Activated CD8-positive, alpha-beta T cell treated with anti-CD3 and anti-CD28 coated beads, Interleukin-2, amount 10 ng/mL, durations not matched to agents 7 days and 5 days (primary cell): ENCODE measurements at regions not wholly inside any gene's neighbourhood (a gene's known extent, or its start where the extent isn't known, plus 50 kb on each side); places are given as distances from the start of the nearest gene placed in this dataset.

Source experiments
- ATAC-seq: fragments of 150-1000 bp; cut with Tn5 transposase; one replicate; pipeline ENCODE4 v1.10.0; 2021; ENCODE audit warnings: moderate library complexity
- CTCF ChIA-PET: fragments of 350-600 bp; sonication (Branson Sonifier 250); formaldehyde crosslinking; loops from one replicate; lab custom pipeline; 2021; ENCODE audit warnings: antibody characterized with exemption; lab: Charles Lee
- POLR2A ChIA-PET: fragments of 350-600 bp; sonication (Branson Sonifier 250); formaldehyde crosslinking; loops from one replicate; lab custom pipeline; 2021; ENCODE audit warnings: antibody characterized with exemption; lab: Charles Lee
- DNase-seq: peaks from one replicate; pipeline ENCODE4 v3.0.0-alpha.2; 2020
- H3K27ac Mint-ChIP-seq: one replicate; pipeline ENCODE4 v1.8.0; 2021; ENCODE audit warnings: mild to moderate bottlenecking, mixed read lengths
- H3K27me3 Mint-ChIP-seq: one replicate; pipeline ENCODE4 v1.8.0; 2021; ENCODE audit warnings: low read depth, mixed read lengths
- H3K36me3 Mint-ChIP-seq: one replicate; pipeline ENCODE4 v1.8.0; 2021; ENCODE audit warnings: low read depth, mixed read lengths
- H3K4me1 Mint-ChIP-seq: one replicate; pipeline ENCODE4 v1.8.0; 2021; ENCODE audit warnings: low read depth, mixed read lengths
- H3K4me3 Mint-ChIP-seq: one replicate; pipeline ENCODE4 v1.8.0; 2021; ENCODE audit warnings: mild to moderate bottlenecking, mixed read lengths
- H3K9me3 Mint-ChIP-seq: one replicate; pipeline ENCODE4 v1.8.0; 2022; ENCODE audit warnings: mixed read lengths; ENCODE audit not compliant: insufficient read depth

DNA sequence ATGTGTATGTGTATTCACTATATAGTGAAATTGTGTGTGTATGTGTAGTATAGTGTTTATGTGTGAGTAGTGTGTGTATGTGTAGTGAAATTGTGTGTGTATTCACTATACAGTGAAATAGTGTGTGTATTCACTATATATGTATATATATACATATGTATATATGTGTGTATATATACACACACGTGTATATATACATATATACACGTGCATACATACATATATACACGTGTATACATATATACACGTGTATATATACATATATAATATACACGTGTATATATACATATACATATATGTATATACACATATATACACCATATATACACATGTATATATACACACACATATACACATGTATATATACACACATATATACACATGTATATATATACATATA, 403.6 kb upstream of the TUSC1 start:
- Mint-ChIP-seq H3K9me3 (peaks cover 20% of the 10 kb centered on the region), H3K36me3 (no peaks in the 10 kb centered on the region), H3K27me3 (no peaks in the 10 kb centered on the region), H3K4me3 (no peak overlapping the region), H3K4me1 (no peaks in the 10 kb centered on the region), H3K27ac (no peak overlapping the region)
- CTCF ChIA-PET, result no interaction called here
- POLR2A ChIA-PET, result no interaction called here
- no peak for DNase-seq
- ATAC-seq, result no peak

DNA sequence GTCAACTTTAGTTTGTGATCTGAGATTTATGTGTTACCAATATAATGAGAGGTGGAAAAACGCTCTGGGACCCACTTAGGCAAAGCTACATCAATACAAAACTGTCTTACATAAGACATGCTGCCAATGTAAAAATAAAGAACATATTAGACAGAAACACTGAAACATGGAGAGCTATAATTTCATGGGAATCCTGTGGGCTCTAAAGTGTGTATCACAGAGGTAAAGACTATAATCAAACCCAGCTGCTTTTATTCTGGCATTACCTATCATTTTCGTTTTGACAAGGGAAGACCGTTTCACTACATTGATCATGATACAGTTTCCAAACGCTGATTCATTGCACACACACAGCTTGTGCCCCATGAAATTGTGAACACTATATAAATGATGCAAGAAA, 400.5 kb upstream of the TUSC1 start:
- ATAC-seq, result no peak

DNA sequence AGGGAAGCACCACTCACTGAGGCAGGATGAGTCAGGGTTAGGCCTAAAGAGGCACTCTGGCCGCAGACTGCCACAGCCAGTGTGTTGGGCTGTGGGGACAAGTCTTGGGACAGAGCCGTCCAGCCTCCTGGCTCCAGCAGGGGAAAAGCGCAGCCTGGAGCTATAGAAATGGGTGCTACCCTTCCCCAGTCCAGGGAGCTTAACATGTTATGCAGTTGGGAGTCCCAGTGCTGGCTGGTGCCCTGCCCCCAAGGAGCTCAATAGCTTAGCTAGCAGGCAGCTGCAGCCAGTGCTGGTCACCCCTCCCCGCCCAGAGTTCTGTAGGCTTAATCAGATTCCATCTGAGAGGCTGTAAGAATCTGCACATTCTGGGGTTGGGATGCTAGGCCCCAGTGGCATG, 399.6 kb upstream of the TUSC1 start:
- no peak overlapping the region for H3K27ac Mint-ChIP-seq
- no peak overlapping the region for H3K4me3 Mint-ChIP-seq
- H3K4me1 Mint-ChIP-seq, result no peaks in the 10 kb centered on the region
- DNase-seq (no peak), ATAC-seq (no peak)
- H3K36me3 Mint-ChIP-seq, result no peaks in the 10 kb centered on the region
- peaks cover 25% of the 10 kb centered on the region for H3K9me3 Mint-ChIP-seq
- ChIA-PET POLR2A (no interaction called here), CTCF (no interaction called here)
- no peaks in the 10 kb centered on the region for H3K27me3 Mint-ChIP-seq

More for the DNA sequence above, 400.5 kb upstream of the TUSC1 start:
- no peak overlapping the region for H3K27ac Mint-ChIP-seq
- CTCF ChIA-PET, result no interaction called here
- H3K9me3 Mint-ChIP-seq, result peaks cover 28% of the 10 kb centered on the region
- no peaks in the 10 kb centered on the region for H3K4me1 Mint-ChIP-seq
- no peaks in the 10 kb centered on the region for H3K27me3 Mint-ChIP-seq
- DNase-seq, result no peak
- H3K36me3 Mint-ChIP-seq, result no peaks in the 10 kb centered on the region
- POLR2A ChIA-PET, result no interaction called here
- no peak overlapping the region for H3K4me3 Mint-ChIP-seq

DNA sequence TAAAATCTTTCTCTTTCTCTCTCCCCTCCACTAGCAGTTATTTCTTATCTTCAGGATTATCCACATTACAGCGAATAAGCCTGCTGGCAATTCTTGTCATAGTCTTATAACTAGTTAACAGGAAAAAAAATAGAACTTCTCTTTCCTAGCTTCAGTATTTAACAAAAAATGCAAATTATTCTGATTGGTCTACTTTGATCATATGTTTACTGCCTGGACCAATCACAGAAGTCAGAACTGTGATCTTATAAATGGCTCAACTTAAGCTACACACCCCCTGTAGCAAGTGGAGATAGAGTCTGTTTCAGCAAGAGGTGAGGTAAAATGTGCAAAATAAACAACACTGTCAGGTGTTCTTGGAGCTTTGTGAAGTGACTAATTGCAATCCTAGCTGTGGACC, 389.4 kb upstream of the TUSC1 start:
- Mint-ChIP-seq H3K36me3 (no peaks in the 10 kb centered on the region), H3K4me1 (no peaks in the 10 kb centered on the region), H3K4me3 (no peak overlapping the region), H3K27ac (no peak overlapping the region), H3K27me3 (no peaks in the 10 kb centered on the region), H3K9me3 (peaks cover 8% of the 10 kb centered on the region)
- CTCF ChIA-PET, result no interaction called here
- DNase-seq, result no peak
- no peak for ATAC-seq
- POLR2A ChIA-PET, result no interaction called here

DNA sequence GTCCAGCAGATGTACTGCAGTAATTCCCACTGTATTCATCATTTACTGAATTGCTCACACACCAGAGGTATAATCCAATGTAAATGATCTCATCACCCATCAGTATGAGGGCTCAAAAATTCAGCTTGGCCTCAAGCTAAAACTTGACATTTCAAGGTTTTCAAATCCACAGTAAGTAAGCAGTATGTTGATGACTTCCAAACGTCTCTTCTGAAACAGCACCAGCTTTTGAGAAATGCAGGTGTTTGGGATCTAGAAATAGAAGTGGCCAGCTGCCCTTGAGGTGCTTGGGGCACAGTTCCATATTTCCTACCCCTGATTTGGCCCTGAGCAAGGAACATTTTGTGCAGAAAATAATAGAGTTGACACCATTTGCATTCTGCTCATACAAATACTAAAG, 388.0 kb upstream of the TUSC1 start:
- POLR2A ChIA-PET, result no interaction called here
- no peak overlapping the region for H3K4me3 Mint-ChIP-seq
- CTCF ChIA-PET, result no interaction called here
- no peaks in the 10 kb centered on the region for H3K27me3 Mint-ChIP-seq
- peaks cover 8% of the 10 kb centered on the region for H3K9me3 Mint-ChIP-seq
- DNase-seq, result no peak
- no peak overlapping the region for H3K27ac Mint-ChIP-seq
- ATAC-seq, result no peak
- H3K4me1 Mint-ChIP-seq, result no peaks in the 10 kb centered on the region
- H3K36me3 Mint-ChIP-seq, result no peaks in the 10 kb centered on the region

DNA sequence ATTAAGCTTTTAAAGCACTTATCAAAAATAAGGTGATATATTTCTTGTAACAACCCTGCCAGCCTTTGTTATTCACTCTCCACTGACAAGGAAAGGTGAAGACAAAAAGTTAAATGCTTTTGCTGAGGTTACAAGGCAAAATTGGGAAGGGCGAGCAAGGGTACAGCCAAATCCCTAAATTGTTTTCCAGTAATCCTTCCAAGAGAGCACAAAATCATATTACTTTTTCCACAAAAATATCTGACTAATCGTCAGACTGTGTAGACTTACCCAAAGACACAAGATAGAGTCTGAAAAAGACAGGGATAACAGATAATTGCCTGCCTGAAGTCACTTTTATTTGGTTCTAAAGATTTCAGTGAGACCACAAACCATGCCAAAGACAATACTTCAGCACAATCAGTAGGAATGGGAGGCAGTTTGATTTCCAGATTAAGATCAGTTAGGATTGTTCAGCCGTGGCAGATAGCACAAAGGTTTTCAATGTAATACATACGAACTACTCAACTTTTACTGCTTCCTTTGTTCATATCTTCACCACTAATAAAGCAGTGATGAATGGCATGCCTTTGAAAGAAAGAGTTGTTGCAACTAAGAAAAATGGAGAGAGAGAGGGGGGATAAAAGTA, 383.8 kb upstream of the TUSC1 start:
- POLR2A ChIA-PET, result no interaction called here
- Mint-ChIP-seq H3K27me3 (no peaks in the 10 kb centered on the region), H3K27ac (no peak overlapping the region), H3K9me3 (peaks cover 26% of the 10 kb centered on the region), H3K4me3 (no peak overlapping the region), H3K36me3 (no peaks in the 10 kb centered on the region), H3K4me1 (no peaks in the 10 kb centered on the region)
- ATAC-seq (no peak), DNase-seq (no peak)
- CTCF ChIA-PET, result no interaction called here

DNA sequence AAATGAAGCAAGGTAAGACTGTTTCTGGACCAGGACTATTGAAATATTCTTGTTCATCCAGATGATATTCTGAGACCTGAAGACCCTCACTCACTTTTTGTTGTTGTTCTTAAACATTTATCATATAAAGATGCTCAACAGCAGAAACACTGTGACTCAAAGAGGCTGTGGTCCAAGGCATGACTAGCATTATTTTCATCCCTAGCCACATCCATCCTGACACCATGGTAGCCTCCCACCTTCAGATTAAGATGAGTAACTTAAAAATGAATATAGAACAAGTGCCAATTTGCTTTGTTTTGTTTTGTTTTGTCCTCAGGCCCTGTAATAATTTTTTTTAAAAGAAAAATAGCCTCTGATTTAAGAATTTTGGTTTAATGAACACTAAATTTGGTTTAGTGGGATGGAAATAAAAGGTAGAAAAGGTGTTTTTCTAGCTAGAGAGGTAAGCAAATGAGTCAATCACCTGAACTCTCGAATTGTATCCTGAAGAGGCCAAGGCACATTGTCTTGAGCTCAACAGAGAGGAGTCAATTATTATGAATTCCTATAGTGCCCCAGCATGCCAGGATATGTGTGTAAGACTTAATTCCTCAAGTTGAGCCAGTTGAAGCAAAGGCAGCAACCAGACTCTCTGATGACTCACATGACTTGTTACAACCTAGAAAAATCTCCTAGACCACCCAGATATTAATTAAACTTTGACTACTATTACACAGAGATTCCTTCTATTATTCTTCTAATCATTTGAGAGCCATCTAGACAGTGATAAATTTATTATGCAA, 380.1 kb upstream of the TUSC1 start:
- no peak overlapping the region for H3K4me3 Mint-ChIP-seq
- DNase-seq, result no peak

DNA sequence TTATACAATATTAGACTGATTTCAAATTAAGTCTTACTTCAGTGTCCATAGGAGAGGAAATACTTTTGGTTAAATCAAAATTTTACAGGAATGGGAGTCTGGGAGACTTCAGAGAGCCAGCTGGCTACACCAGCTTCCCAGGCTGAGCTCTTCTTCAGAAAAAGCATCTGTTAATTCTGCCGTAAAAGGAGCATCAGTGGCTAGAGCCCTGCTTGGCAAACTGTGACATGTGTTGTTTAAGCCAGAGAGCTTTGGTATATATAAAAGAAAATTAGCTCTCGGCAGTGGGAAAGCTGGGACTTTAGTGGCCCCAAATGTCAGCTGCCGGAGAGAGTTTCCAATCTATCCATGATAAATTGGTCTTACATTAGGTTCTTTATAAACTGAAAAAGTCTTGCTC, 378.8 kb upstream of the TUSC1 start:
- ATAC-seq, result no peak
- H3K9me3 Mint-ChIP-seq, result peaks cover 18% of the 10 kb centered on the region
- H3K4me3 Mint-ChIP-seq, result no peak overlapping the region
- POLR2A ChIA-PET, result no interaction called here
- H3K4me1 Mint-ChIP-seq, result no peaks in the 10 kb centered on the region
- H3K36me3 Mint-ChIP-seq, result no peaks in the 10 kb centered on the region
- H3K27me3 Mint-ChIP-seq, result no peaks in the 10 kb centered on the region
- H3K27ac Mint-ChIP-seq, result no peak overlapping the region
- CTCF ChIA-PET, result no interaction called here
- no peak for DNase-seq

More for the DNA sequence above, 380.1 kb upstream of the TUSC1 start:
- no peak overlapping the region for H3K27ac Mint-ChIP-seq
- H3K9me3 Mint-ChIP-seq, result peaks cover 18% of the 10 kb centered on the region
- ATAC-seq, result no peak
- ChIA-PET POLR2A (no interaction called here), CTCF (no interaction called here)
- H3K36me3 Mint-ChIP-seq, result no peaks in the 10 kb centered on the region
- no peaks in the 10 kb centered on the region for H3K4me1 Mint-ChIP-seq
- H3K27me3 Mint-ChIP-seq, result no peaks in the 10 kb centered on the region

DNA sequence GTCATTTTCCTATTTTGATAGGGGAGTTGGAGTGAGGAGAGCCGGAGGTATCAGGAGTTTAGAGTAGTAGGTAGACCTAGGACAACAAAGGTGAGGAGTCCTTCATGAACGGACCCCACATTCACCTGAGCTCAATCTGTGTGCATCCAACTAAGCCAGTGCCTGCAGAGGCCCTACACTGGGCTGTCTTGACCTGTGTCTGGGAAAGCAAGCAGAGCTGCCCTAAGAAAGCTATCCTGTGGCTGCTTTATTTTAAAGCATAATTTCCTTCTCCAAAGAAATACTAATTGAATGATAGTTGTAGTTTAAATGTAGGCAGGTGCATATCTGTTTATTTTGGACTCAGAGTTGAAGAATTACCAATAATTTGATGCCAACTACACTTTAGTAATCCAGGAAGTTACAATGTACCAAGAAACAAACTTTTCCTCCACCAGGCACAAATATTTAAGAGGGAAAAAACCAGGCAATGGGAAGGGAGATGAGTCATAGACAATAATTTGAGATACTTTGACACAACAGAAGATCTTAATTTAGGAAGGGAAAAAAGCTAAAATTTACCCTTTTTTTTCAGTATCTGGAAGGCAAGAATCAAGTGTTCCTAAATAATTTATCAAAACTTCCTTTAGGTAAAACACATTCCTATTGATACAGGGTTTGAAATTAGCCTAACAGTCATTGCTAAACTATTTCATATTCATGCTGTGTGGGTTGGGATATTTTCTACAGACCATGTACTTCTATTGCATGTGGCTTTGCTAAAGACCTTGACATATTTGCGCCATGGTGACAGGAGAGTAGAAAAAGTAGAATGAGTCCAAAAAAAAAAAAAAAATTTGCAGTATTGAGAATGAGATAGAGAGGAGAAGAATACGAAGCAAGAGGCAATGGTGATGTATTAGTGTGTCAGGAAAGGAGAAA, 376.6 kb upstream of the TUSC1 start:
- no peaks in the 10 kb centered on the region for H3K36me3 Mint-ChIP-seq
- POLR2A ChIA-PET, result no interaction called here

DNA sequence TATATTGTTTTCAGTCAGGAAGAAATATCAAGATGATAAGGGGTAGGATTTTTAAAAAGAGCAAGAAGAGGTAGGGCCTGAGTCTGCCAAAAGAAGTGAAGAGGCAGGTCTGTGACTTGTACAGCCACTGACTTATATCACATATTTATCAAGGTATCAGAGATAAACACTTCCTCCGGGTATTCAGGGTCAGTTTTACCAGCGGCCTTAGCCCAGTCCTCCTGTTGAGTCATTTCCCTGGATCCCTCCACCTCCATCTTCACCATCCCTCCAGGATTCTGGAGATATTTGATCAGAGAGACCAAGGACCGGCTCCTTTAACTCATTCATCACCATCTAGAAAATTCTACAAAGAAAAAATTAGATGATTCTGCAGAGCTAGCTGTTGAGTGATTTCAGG, 375.7 kb upstream of the TUSC1 start:
- CTCF ChIA-PET, result no interaction called here
- Mint-ChIP-seq H3K27ac (no peak overlapping the region), H3K9me3 (peaks cover 17% of the 10 kb centered on the region), H3K27me3 (no peaks in the 10 kb centered on the region), H3K4me1 (no peaks in the 10 kb centered on the region), H3K4me3 (no peak overlapping the region), H3K36me3 (no peaks in the 10 kb centered on the region)
- POLR2A ChIA-PET, result no interaction called here
- ATAC-seq, result no peak
- DNase-seq, result no peak

More for the DNA sequence above, 376.6 kb upstream of the TUSC1 start:
- H3K4me1 Mint-ChIP-seq, result no peaks in the 10 kb centered on the region
- ATAC-seq, result no peak
- CTCF ChIA-PET, result no interaction called here
- H3K9me3 Mint-ChIP-seq, result peaks cover 20% of the 10 kb centered on the region
- H3K4me3 Mint-ChIP-seq, result no peak overlapping the region
- no peak overlapping the region for H3K27ac Mint-ChIP-seq
- no peaks in the 10 kb centered on the region for H3K27me3 Mint-ChIP-seq
- DNase-seq, result no peak

DNA sequence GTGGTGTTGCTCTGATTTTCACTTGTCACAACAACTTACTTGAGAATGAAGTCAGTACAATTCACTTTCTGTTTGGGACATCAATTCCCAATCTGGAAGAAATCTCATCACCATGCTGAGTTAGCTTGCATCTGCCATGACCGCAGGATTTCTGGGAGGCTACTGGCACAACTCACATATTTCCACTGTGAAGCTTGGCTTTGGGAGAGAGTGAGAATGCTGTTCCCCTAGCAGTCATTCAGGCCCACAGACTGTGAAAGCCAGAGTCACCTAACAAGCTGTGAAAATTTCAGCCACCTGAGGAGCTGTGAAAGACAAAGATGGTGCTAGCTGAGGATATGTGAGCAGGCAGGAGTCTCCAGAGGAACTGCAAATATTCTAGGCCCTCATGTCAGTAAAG, 365.2 kb upstream of the TUSC1 start:
- Mint-ChIP-seq H3K4me3 (no peak overlapping the region), H3K27ac (no peak overlapping the region), H3K9me3 (peaks cover 9% of the 10 kb centered on the region), H3K36me3 (no peaks in the 10 kb centered on the region), H3K27me3 (no peaks in the 10 kb centered on the region), H3K4me1 (no peaks in the 10 kb centered on the region)
- ATAC-seq, result no peak
- DNase-seq, result no peak
- ChIA-PET CTCF (no interaction called here), POLR2A (no interaction called here)

DNA sequence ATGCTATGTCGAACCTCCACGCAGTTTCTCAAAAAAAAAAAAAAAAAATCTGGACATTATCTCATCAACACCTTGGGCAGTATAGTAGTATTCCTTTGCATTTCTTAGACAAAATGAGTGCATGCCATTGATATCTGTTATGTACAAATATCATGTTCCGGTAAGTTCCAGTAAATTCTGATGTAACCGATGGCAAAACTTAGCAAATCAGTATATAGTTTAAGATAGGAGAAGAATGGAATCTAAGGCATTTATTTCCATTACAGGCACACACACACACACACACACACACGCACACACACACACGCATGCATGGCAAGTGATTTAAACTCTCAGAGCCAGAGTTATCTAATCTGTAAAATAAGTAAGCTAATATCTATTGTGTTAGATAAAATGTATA, 356.5 kb upstream of the TUSC1 start:
- no peak overlapping the region for H3K4me3 Mint-ChIP-seq
- H3K4me1 Mint-ChIP-seq, result no peaks in the 10 kb centered on the region
- ChIA-PET CTCF (no interaction called here), POLR2A (no interaction called here)
- peaks cover 26% of the 10 kb centered on the region for H3K9me3 Mint-ChIP-seq
- H3K27ac Mint-ChIP-seq, result no peak overlapping the region
- ATAC-seq (no peak), DNase-seq (no peak)
- H3K36me3 Mint-ChIP-seq, result no peaks in the 10 kb centered on the region
- H3K27me3 Mint-ChIP-seq, result no peaks in the 10 kb centered on the region
